NB4 (cell line): ENCODE measurements at regions not wholly inside any gene's neighbourhood (a gene's known extent, or its start where the extent isn't known, plus 50 kb on each side); places are given as distances from the start of the nearest gene placed in this dataset.
"Not testable (repeated sequence)": the region's sequence is repeated elsewhere in the genome, so short reads cannot be mapped to it uniquely, and the experiment has no call there.

Source experiments
- MYC ChIP-seq: IDR thresholded peaks from 2 replicates; pipeline ENCODE4 v1.6.1; 2011; ENCODE audit warnings: low read depth, low read length
- TF ChIP-seq, protein P1 (sequence below): IDR thresholded peaks from one replicate; pipeline ENCODE4 v1.5.1; 2012; ENCODE audit warnings: low read depth, low read length

DNA sequence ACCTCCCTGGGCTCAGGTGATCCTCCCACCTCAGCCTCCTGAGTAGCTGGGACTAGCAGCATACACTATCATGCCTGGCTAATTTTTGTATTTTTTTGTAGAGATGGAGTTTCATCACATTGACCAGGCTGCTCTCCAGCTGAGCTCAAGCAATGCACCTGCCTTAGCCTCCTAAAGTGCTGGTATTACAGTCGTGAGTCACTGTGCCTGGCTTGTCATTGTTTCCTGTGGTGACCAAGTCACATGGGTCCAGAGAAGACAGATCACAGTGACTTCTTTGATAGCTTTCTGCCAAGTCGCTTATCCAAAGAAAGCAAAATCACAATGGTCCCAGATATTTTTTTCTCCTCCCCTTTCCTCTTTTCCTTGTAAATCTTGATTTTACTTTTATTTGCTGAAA, 96.7 kb upstream of the NBPF11 start:
- TF ChIP-seq, protein P1, sequence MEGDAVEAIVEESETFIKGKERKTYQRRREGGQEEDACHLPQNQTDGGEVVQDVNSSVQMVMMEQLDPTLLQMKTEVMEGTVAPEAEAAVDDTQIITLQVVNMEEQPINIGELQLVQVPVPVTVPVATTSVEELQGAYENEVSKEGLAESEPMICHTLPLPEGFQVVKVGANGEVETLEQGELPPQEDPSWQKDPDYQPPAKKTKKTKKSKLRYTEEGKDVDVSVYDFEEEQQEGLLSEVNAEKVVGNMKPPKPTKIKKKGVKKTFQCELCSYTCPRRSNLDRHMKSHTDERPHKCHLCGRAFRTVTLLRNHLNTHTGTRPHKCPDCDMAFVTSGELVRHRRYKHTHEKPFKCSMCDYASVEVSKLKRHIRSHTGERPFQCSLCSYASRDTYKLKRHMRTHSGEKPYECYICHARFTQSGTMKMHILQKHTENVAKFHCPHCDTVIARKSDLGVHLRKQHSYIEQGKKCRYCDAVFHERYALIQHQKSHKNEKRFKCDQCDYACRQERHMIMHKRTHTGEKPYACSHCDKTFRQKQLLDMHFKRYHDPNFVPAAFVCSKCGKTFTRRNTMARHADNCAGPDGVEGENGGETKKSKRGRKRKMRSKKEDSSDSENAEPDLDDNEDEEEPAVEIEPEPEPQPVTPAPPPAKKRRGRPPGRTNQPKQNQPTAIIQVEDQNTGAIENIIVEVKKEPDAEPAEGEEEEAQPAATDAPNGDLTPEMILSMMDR: not testable (repeated sequence)
- TF ChIP-seq MYC: not testable (repeated sequence)
